SK-MEL-5 (cell line): ENCODE measurements at regions not wholly inside any gene's neighbourhood (a gene's known extent, or its start where the extent isn't known, plus 50 kb on each side); places are given as distances from the start of the nearest gene placed in this dataset.
A peak's percentile ranks its signal among the peaks of the same experiment; 100 is the strongest.

Experiments used
- DNase-seq: peaks from one replicate; pipeline ENCODE4 v3.0.0-alpha.2; 2016; ENCODE audit warnings: low read depth, low spot score
- in situ Hi-C: cut with HindIII; loops from 2 replicates; pipeline ENCODE4 v1.10.0; 2016; ENCODE audit warnings: low sequenced_read_pairs, high pct_unique_total_duplicates, low pct_unique_long_range_greater_than_20kb

GRCh38 chr16:48816393-48816792 lies 206.4 kb upstream of the N4BP1 start:
- in situ Hi-C loops = no loop called here
- DNase-seq = no peak

- DNase-seq = no peak
- in situ Hi-C loops = no loop called here
These were observed 205.0 kb upstream of the N4BP1 start for GRCh38 chr16:48814994-48815393.

GRCh38 chr16:48813485-48813884 lies 203.5 kb upstream of the N4BP1 start:
- DNase-seq = no peak
- in situ Hi-C loops = no loop called here

GRCh38 chr16:48812856-48813255 lies 202.9 kb upstream of the N4BP1 start:
- DNase-seq = no peak
- in situ Hi-C loops = no loop called here

- in situ Hi-C loops = no loop called here
- no peak for DNase-seq
These were observed 201.5 kb upstream of the N4BP1 start for GRCh38 chr16:48811478-48811877.

GRCh38 chr16:48810803-48811453 lies 200.9 kb upstream of the N4BP1 start:
- in situ Hi-C loops = no loop called here
- DNase-seq = no peak

- DNase-seq = no peak
- in situ Hi-C loops = no loop called here
These were observed 200.4 kb upstream of the N4BP1 start for GRCh38 chr16:48810436-48810802.

- DNase-seq = no peak
- in situ Hi-C loops = no loop called here
These were observed 180.2 kb upstream of the N4BP1 start for GRCh38 chr16:48790151-48790550.

- no peak for DNase-seq
- in situ Hi-C loops = no loop called here
These were observed 178.5 kb upstream of the N4BP1 start for GRCh38 chr16:48788475-48788874.

- no peak for DNase-seq
- in situ Hi-C loops = no loop called here
These were observed 135.6 kb upstream of the N4BP1 start for GRCh38 chr16:48745541-48745940.

GRCh38 chr16:48740964-48741363 lies 131.0 kb upstream of the N4BP1 start:
- no peak for DNase-seq
- in situ Hi-C loops = no loop called here

- in situ Hi-C loops = no loop called here
- no peak for DNase-seq
These were observed 124.2 kb upstream of the N4BP1 start for GRCh38 chr16:48734220-48734619.

GRCh38 chr16:48704710-48705109 lies 94.7 kb upstream of the N4BP1 start:
- in situ Hi-C loops = no loop called here
- DNase-seq = no peak

GRCh38 chr16:48687421-48688038 lies 77.5 kb upstream of the N4BP1 start:
- peak; percentile 82 for DNase-seq
- in situ Hi-C loops = no loop called here

GRCh38 chr16:48684148-48684547 lies 74.2 kb upstream of the N4BP1 start:
- no peak for DNase-seq
- in situ Hi-C loops = no loop called here

- in situ Hi-C loops = no loop called here
- DNase-seq = no peak
These were observed 73.0 kb upstream of the N4BP1 start for GRCh38 chr16:48682971-48683370.

GRCh38 chr16:48681520-48681919 lies 71.5 kb upstream of the N4BP1 start:
- in situ Hi-C loops = no loop called here

GRCh38 chr16:48680881-48681280 lies 70.9 kb upstream of the N4BP1 start:
- in situ Hi-C loops = no loop called here
- no peak for DNase-seq

More at GRCh38 chr16:48681520-48681919, 71.5 kb upstream of the N4BP1 start:
- no peak for DNase-seq

GRCh38 chr16:48676836-48677235 lies 66.9 kb upstream of the N4BP1 start:
- in situ Hi-C loops = no loop called here
- peak; percentile 84 for DNase-seq
